ENCODE measurements at regions not wholly inside any gene's neighbourhood (a gene's known extent, or its start where the extent isn't known, plus 50 kb on each side); places are given as distances from the start of the nearest gene placed in this dataset.

DNA sequence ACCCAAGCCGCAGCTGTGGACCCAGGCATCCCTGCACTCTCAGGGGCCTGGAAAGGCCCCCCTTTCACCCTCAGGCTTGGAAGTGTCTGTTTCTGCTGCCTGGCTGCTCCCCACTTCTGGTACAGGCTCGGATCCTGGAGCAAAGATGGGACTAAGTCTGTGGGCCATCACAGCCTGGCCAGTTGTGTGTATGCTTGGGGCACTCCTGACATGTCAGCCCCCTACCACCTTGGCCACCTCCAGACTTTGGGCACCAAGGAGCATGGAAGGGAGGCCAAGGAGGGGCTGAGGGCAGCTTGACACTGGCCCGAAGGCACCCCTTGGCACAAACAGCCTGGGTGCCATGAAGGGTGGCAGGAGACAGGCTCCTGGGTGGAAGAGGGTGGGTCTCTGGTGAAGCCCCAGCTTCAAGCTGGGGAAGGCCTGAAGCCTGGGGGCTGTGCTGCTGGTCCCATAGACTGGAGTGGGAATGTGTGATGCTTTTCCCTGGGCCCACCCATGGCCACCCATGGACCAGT, 799.4 kb upstream of the AGA start:
- Histone ChIP-seq H3K79me2 (ENCODE audit: low read length) (no peaks in the 10 kb centered on the region), H3K27ac (ENCODE audit: low read length) (no peak overlapping the region), H3K36me3 (replicated peaks; ENCODE audit: insufficient read depth, low read length) (no peaks in the 10 kb centered on the region), H2AFZ (ENCODE audit: low read length) (no peak overlapping the region), H3K27me3 (replicated peaks; ENCODE audit: insufficient read depth, low read length) (no peaks in the 10 kb centered on the region), H3K9me2 (replicated peaks; ENCODE audit: insufficient read depth, low read length) (no peaks in the 10 kb centered on the region), H3K9me3 (replicated peaks; ENCODE audit: insufficient read depth, low read length) (no peaks in the 10 kb centered on the region), H3K4me3 (ENCODE audit: low read length) (no peak overlapping the region), H3K4me2 (ENCODE audit: low read depth, low read length) (no peak overlapping the region), H3F3A (ENCODE audit: insufficient read depth, low read length) (no peaks in the 10 kb centered on the region), H3K9ac (ENCODE audit: low read length) (no peak overlapping the region), H3K4me1 (ENCODE audit: low read length) (no peaks in the 10 kb centered on the region), H4K20me1 (ENCODE audit: insufficient read depth, low read length) (no peaks in the 10 kb centered on the region)
- DNase-seq = no peak
- TF ChIP-seq EZH2 (optimal IDR thresholded peaks at IDR 0.05; ENCODE audit: low read depth, low read length) = no peak
- TF ChIP-seq, protein P1, sequence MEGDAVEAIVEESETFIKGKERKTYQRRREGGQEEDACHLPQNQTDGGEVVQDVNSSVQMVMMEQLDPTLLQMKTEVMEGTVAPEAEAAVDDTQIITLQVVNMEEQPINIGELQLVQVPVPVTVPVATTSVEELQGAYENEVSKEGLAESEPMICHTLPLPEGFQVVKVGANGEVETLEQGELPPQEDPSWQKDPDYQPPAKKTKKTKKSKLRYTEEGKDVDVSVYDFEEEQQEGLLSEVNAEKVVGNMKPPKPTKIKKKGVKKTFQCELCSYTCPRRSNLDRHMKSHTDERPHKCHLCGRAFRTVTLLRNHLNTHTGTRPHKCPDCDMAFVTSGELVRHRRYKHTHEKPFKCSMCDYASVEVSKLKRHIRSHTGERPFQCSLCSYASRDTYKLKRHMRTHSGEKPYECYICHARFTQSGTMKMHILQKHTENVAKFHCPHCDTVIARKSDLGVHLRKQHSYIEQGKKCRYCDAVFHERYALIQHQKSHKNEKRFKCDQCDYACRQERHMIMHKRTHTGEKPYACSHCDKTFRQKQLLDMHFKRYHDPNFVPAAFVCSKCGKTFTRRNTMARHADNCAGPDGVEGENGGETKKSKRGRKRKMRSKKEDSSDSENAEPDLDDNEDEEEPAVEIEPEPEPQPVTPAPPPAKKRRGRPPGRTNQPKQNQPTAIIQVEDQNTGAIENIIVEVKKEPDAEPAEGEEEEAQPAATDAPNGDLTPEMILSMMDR (IDR thresholded peaks at IDR 0.05; ENCODE audit: low read length) = no peak
- no peak for TF ChIP-seq EZH2phosphoT487 (IDR thresholded peaks at IDR 0.05; ENCODE audit: low read length)

DNA sequence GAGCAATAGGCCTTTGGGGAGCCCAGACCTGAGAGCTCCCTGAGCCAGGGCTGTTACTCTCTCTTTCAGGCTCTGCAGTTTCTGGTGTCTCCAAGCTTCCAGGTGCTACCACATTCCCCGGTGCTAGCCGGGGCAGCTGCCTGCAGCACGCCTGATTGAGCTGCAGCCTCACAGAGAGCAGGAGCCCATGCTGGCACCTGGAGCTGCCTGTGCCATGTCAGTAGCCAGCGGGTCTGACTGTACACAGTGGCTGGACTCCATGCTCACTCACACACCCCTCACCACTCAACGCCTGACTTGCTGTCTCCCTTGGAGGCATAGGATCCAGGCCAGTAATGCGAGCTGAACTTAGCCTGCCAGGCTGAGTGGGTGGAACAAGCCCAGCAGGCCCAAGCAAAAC, 800.4 kb upstream of the AGA start:
- no peak overlapping the region for H3K4me3 ChIP-seq (ENCODE audit: low read length)
- H4K20me1 ChIP-seq (ENCODE audit: insufficient read depth, low read length) = no peaks in the 10 kb centered on the region
- H3K27ac ChIP-seq (ENCODE audit: low read length) = no peak overlapping the region
- no peak overlapping the region for H2AFZ ChIP-seq (ENCODE audit: low read length)
- no peaks in the 10 kb centered on the region for H3K9me3 ChIP-seq (replicated peaks; ENCODE audit: insufficient read depth, low read length)
- H3K4me2 ChIP-seq (ENCODE audit: low read depth, low read length) = no peak overlapping the region
- H3K9ac ChIP-seq (ENCODE audit: low read length) = no peak overlapping the region
- TF ChIP-seq EZH2 (optimal IDR thresholded peaks at IDR 0.05; ENCODE audit: low read depth, low read length) = no peak
- no peak for TF ChIP-seq EZH2phosphoT487 (IDR thresholded peaks at IDR 0.05; ENCODE audit: low read length)
- TF ChIP-seq, protein P1 (IDR thresholded peaks at IDR 0.05; ENCODE audit: low read length) = no peak
- H3K27me3 ChIP-seq (replicated peaks; ENCODE audit: insufficient read depth, low read length) = no peaks in the 10 kb centered on the region
- H3F3A ChIP-seq (ENCODE audit: insufficient read depth, low read length) = no peaks in the 10 kb centered on the region
- no peaks in the 10 kb centered on the region for H3K79me2 ChIP-seq (ENCODE audit: low read length)
- H3K4me1 ChIP-seq (ENCODE audit: low read length) = no peaks in the 10 kb centered on the region
- no peak for DNase-seq
- H3K36me3 ChIP-seq (replicated peaks; ENCODE audit: insufficient read depth, low read length) = no peaks in the 10 kb centered on the region
- no peaks in the 10 kb centered on the region for H3K9me2 ChIP-seq (replicated peaks; ENCODE audit: insufficient read depth, low read length)

DNA sequence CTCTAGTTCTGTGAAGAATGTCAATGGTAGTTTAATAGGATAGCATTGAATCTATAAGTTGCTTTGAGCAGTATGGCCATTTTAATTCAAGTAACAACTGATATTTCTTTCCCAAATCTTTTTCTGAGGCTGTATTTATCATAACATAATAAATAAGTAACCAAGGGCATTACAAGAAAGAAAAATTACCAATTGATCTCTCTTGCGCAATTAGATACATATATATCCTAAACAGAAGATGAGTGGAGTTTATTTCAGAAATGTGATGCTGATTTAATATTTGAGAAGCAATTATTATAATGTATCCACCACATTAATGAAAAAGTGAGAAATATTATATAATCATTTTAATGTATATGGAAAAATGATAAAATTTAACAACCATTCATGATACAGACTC, 802.5 kb upstream of the AGA start:
- TF ChIP-seq, protein P1 (IDR thresholded peaks at IDR 0.05; ENCODE audit: low read length) = no peak
- TF ChIP-seq EZH2 (optimal IDR thresholded peaks at IDR 0.05; ENCODE audit: low read depth, low read length) (no peak), EZH2phosphoT487 (IDR thresholded peaks at IDR 0.05; ENCODE audit: low read length) (no peak)
- H3K4me1 ChIP-seq (ENCODE audit: low read length) = no peaks in the 10 kb centered on the region
- DNase-seq = no peak
- no peak overlapping the region for H3K9ac ChIP-seq (ENCODE audit: low read length)
- no peaks in the 10 kb centered on the region for H3K79me2 ChIP-seq (ENCODE audit: low read length)
- H3K4me3 ChIP-seq (ENCODE audit: low read length) = no peak overlapping the region
- no peak overlapping the region for H3K27ac ChIP-seq (ENCODE audit: low read length)
- no peaks in the 10 kb centered on the region for H3K36me3 ChIP-seq (replicated peaks; ENCODE audit: insufficient read depth, low read length)
- no peaks in the 10 kb centered on the region for H3K9me2 ChIP-seq (replicated peaks; ENCODE audit: insufficient read depth, low read length)
- H2AFZ ChIP-seq (ENCODE audit: low read length) = no peak overlapping the region
- H3K27me3 ChIP-seq (replicated peaks; ENCODE audit: insufficient read depth, low read length) = no peaks in the 10 kb centered on the region
- H3K4me2 ChIP-seq (ENCODE audit: low read depth, low read length) = no peak overlapping the region
- H3K9me3 ChIP-seq (replicated peaks; ENCODE audit: insufficient read depth, low read length) = no peaks in the 10 kb centered on the region
- H4K20me1 ChIP-seq (ENCODE audit: insufficient read depth, low read length) = no peaks in the 10 kb centered on the region
- no peaks in the 10 kb centered on the region for H3F3A ChIP-seq (ENCODE audit: insufficient read depth, low read length)

All from MM.1S (cell line).